ENCODE measurements at regions not wholly inside any gene's neighbourhood (a gene's known extent, or its start where the extent isn't known, plus 50 kb on each side); places are given as distances from the start of the nearest gene placed in this dataset.

DNA sequence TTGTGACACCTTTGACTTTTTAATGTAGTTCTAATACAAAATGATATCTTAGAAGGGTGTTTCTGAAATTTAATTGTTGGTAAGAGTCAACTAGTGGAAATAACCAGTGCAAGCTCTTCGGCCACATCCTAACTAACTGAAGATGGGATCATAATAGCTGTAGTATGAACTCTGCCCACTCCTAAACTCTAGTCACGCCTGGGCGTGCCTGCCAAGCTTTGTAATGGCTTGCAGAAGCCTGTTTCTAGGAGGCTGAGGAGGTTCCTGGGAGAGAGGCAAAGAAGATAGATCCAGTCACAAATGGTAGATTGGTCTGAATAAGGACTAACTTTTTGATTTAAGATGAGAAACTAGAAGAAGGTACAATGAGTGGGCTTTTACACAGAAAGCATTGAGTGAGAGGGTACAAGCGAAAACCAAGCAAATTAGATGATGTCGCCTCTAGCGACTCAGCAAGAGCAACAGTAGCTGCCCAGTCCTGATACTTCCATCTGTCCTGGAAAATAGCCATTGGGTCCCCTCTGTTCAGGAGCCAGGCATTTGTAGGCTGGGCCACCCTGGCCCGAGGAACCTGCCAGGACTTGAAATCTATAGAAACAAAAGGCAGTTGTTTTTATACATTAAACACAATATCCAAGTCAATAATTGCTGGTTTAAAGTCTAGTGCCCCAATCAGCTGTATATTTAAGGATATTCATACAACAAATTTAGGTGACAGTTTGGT is 148.8 kb downstream of the SLC38A4 start:
- Mint-ChIP-seq H3K9me3 (ENCODE audit: low read depth) (no peaks in the 10 kb centered on the region), H3K4me3 (ENCODE audit: unreplicated experiment) (no peak overlapping the region), H3K36me3 (ENCODE audit: low read depth) (no peaks in the 10 kb centered on the region), H3K4me1 (ENCODE audit: low read depth) (peaks cover 37% of the 10 kb centered on the region), H3K27ac (ENCODE audit: unreplicated experiment) (no peak overlapping the region), H3K27me3 (ENCODE audit: low read depth) (no peaks in the 10 kb centered on the region)
- DNase-seq (ENCODE audit: low spot score) = no peak
- TF ChIP-seq, protein P1, sequence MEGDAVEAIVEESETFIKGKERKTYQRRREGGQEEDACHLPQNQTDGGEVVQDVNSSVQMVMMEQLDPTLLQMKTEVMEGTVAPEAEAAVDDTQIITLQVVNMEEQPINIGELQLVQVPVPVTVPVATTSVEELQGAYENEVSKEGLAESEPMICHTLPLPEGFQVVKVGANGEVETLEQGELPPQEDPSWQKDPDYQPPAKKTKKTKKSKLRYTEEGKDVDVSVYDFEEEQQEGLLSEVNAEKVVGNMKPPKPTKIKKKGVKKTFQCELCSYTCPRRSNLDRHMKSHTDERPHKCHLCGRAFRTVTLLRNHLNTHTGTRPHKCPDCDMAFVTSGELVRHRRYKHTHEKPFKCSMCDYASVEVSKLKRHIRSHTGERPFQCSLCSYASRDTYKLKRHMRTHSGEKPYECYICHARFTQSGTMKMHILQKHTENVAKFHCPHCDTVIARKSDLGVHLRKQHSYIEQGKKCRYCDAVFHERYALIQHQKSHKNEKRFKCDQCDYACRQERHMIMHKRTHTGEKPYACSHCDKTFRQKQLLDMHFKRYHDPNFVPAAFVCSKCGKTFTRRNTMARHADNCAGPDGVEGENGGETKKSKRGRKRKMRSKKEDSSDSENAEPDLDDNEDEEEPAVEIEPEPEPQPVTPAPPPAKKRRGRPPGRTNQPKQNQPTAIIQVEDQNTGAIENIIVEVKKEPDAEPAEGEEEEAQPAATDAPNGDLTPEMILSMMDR (IDR thresholded peaks at IDR 0.05) = no peak

DNA sequence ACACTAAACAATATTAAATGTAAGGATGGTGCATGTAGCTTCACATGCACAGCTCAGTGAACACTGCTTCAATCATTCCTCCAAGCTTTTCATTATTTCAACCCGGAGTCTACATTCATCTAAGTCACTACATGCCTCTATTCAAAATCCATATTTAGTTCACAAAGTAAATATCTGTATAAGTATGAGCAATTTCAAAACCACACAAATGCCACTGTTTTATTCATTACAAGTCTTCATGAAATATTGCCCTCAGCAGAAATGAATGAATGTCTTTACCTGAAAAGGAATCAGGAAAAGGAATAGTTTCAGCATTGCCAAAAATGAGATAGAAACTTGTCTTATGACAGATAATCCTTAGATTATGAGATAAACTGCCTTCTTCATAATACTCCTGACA is 149.4 kb downstream of the SLC38A4 start:
- no peak overlapping the region for H3K27ac Mint-ChIP-seq (ENCODE audit: unreplicated experiment)
- H3K36me3 Mint-ChIP-seq (ENCODE audit: low read depth) = no peaks in the 10 kb centered on the region
- H3K27me3 Mint-ChIP-seq (ENCODE audit: low read depth) = no peaks in the 10 kb centered on the region
- no peaks in the 10 kb centered on the region for H3K9me3 Mint-ChIP-seq (ENCODE audit: low read depth)
- H3K4me3 Mint-ChIP-seq (ENCODE audit: unreplicated experiment) = no peak overlapping the region
- H3K4me1 Mint-ChIP-seq (ENCODE audit: low read depth) = peaks cover 36% of the 10 kb centered on the region
- no peak for DNase-seq (ENCODE audit: low spot score)
- TF ChIP-seq, protein P1 (IDR thresholded peaks at IDR 0.05) = no peak

DNA sequence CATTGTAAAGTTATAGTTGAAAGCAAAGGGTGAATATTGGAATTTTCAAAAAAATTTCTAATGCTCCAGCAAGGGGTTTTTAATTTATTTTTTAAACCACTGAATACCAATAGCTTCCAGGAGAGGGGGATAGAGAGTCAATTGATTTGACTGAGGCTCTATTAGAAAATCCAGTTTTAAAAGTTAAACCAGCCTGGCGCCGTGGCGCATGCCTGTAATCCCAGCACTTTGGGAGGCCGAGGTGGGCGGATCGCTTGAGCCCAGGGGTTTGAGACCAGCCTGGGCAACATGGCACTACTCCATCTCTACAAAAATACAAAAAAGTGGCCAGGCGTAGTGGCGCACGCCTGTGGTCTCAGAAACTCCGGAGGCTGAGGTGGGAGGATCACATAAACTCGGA is 150.1 kb downstream of the SLC38A4 start:
- Mint-ChIP-seq H3K9me3 (ENCODE audit: low read depth) (no peaks in the 10 kb centered on the region), H3K27ac (ENCODE audit: unreplicated experiment) (no peak overlapping the region), H3K4me3 (ENCODE audit: unreplicated experiment) (no peak overlapping the region), H3K36me3 (ENCODE audit: low read depth) (no peaks in the 10 kb centered on the region), H3K4me1 (ENCODE audit: low read depth) (peaks cover 35% of the 10 kb centered on the region), H3K27me3 (ENCODE audit: low read depth) (no peaks in the 10 kb centered on the region)
- no peak for DNase-seq (ENCODE audit: low spot score)
- TF ChIP-seq, protein P1 (IDR thresholded peaks at IDR 0.05) = peak; percentile 88

DNA sequence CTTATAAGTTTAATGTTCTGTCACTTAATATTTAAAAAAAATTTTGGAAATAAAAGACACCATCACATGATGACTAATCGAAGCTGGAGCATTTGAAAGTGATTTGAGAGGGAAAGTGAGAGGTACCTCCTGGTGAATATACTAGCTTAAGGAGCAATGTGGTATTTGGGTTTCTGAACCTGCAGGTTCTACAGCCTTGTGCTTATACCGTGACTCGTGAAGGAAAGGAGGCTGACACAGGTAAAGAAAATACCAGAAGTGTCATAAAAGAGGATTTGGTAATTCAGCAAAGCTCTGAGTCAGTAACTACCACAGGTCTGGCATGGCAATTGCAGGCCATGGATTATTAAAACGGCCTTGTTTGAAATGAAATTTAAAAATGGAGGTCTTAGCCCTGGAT is 151.0 kb downstream of the SLC38A4 start:
- TF ChIP-seq, protein P1 (IDR thresholded peaks at IDR 0.05) = no peak
- Mint-ChIP-seq H3K27me3 (ENCODE audit: low read depth) (no peaks in the 10 kb centered on the region), H3K9me3 (ENCODE audit: low read depth) (peaks cover 4% of the 10 kb centered on the region), H3K4me1 (ENCODE audit: low read depth) (peaks cover 28% of the 10 kb centered on the region), H3K36me3 (ENCODE audit: low read depth) (peaks cover 3% of the 10 kb centered on the region), H3K4me3 (ENCODE audit: unreplicated experiment) (no peak overlapping the region), H3K27ac (ENCODE audit: unreplicated experiment) (no peak overlapping the region)
- DNase-seq (ENCODE audit: low spot score) = no peak

DNA sequence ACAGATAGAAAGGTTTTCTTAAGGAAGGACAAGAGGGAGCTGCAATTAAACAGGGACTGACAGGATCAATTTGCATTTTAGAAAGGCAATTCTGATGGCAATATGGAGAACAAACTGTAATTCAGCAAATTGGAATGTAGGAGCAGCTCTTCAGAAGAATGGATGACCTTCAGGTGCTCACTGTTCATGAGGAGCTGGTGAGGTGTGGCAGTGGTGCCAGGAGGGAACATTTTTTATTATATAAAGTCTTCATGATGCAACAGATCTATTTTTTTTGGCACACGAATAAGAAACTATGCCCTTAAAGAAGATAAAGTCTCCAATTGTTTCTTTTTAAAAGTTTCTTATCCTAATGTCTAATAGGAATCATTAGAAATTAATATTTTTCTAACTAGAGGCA is 151.7 kb downstream of the SLC38A4 start:
- no peaks in the 10 kb centered on the region for H3K27me3 Mint-ChIP-seq (ENCODE audit: low read depth)
- peaks cover 3% of the 10 kb centered on the region for H3K36me3 Mint-ChIP-seq (ENCODE audit: low read depth)
- no peak overlapping the region for H3K4me3 Mint-ChIP-seq (ENCODE audit: unreplicated experiment)
- H3K27ac Mint-ChIP-seq (ENCODE audit: unreplicated experiment) = no peak overlapping the region
- TF ChIP-seq, protein P1 (IDR thresholded peaks at IDR 0.05) = no peak
- peaks cover 26% of the 10 kb centered on the region for H3K4me1 Mint-ChIP-seq (ENCODE audit: low read depth)
- peaks cover 4% of the 10 kb centered on the region for H3K9me3 Mint-ChIP-seq (ENCODE audit: low read depth)
- no peak for DNase-seq (ENCODE audit: low spot score)

All from chondrocyte (in vitro differentiated cells).